ENCODE measurements at regions not wholly inside any gene's neighbourhood (a gene's known extent, or its start where the extent isn't known, plus 50 kb on each side); places are given as distances from the start of the nearest gene placed in this dataset.

DNA sequence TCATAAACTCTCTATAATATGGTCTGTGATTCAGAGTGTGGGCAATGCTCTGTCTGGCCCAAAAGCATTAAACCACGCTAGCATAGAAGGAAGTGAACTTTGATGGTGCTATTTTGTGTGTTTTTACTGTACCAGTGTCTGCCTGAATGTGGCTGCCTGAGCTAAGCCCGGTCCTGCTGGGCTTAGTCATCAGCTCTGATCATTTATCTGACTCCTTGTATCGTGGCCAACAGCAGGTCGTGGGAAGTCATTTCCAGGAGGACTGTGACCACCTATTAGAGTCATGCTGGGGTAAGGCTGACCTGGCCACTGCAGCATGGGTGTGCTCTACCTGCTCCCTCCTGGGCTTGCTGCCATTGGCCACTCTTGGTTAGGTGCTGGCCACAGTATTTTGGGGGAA is 239.1 kb upstream of the CEP162 start:
- no peak for TF ChIP-seq POLR2A (IDR thresholded peaks at IDR 0.05)
- TF ChIP-seq, protein P1, sequence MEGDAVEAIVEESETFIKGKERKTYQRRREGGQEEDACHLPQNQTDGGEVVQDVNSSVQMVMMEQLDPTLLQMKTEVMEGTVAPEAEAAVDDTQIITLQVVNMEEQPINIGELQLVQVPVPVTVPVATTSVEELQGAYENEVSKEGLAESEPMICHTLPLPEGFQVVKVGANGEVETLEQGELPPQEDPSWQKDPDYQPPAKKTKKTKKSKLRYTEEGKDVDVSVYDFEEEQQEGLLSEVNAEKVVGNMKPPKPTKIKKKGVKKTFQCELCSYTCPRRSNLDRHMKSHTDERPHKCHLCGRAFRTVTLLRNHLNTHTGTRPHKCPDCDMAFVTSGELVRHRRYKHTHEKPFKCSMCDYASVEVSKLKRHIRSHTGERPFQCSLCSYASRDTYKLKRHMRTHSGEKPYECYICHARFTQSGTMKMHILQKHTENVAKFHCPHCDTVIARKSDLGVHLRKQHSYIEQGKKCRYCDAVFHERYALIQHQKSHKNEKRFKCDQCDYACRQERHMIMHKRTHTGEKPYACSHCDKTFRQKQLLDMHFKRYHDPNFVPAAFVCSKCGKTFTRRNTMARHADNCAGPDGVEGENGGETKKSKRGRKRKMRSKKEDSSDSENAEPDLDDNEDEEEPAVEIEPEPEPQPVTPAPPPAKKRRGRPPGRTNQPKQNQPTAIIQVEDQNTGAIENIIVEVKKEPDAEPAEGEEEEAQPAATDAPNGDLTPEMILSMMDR (IDR thresholded peaks at IDR 0.05 in 4 of 5, conservative IDR thresholded peaks at IDR 0.05 in 1 of 5) = no peak
